Activated CD4-positive, CD25-positive, alpha-beta regulatory T cell treated with anti-CD3 and anti-CD28 coated beads, Interleukin-2, amount 50 U/mL, for 24 hours (primary cell): ENCODE measurements at regions not wholly inside any gene's neighbourhood (a gene's known extent, or its start where the extent isn't known, plus 50 kb on each side); places are given as distances from the start of the nearest gene placed in this dataset.

Experiments used
- ATAC-seq, 2 donors: fragments of 150-1000 bp; cut with Tn5 transposase; one replicate each; pipeline ENCODE4 v1.10.0; 2021; ENCODE audit warnings: mild to moderate bottlenecking in 1 of 2, moderate library complexity in 1 of 2

GRCh38 chr12:127680516-127680915, 586.5 kb upstream of the TMEM132C start:
- ATAC-seq = no peak

- no peak for ATAC-seq
These were observed 585.7 kb upstream of the TMEM132C start for GRCh38 chr12:127681151-127681754.

DNA sequence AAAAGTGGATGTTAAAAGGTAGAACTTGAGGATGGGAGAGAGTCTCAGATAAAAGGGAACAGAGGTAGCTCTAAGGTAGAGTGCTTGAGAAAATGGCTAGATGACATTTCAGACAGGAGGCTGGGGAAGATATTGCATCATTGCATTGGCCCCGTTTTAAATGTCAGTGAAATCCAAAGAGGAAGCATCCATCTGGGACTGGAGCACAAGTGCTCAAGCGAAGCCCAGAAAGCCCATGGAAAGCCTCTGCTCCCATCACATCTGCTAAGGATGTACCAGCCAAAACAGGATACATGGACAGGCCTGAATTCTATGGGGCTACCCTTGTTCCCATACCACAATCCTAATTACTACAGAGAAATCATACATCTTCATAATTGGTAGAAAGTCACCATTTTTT, 581.5 kb upstream of the TMEM132C start:
- no peak for ATAC-seq

- no peak for ATAC-seq
These were observed 581.0 kb upstream of the TMEM132C start for GRCh38 chr12:127685931-127686330.

GRCh38 chr12:127687181-127687580, 579.8 kb upstream of the TMEM132C start:
- ATAC-seq = no peak

DNA sequence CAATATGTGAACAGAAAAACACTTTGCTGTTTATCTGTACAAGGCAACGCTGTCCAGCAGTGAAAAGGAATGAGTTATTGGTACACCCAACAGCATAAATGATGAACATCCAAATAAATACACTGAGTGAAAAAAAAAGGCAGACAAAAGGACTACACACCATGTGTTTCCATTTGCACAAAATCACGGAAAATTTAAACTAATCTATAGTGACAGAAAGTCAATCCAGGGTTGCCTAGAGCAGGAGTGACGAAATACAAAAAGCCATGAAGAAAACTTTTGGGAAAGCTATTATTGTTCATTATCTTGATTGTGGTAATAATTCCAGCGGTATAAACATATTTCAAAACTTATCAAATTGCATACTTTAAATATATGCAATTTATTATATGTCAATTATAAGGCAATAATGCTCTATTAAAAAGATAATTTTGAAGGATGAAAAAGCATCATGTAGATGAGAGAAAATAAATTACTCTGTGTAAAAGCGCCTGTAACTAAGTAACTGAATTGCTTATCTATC, 578.0 kb upstream of the TMEM132C start:
- ATAC-seq = no peak

DNA sequence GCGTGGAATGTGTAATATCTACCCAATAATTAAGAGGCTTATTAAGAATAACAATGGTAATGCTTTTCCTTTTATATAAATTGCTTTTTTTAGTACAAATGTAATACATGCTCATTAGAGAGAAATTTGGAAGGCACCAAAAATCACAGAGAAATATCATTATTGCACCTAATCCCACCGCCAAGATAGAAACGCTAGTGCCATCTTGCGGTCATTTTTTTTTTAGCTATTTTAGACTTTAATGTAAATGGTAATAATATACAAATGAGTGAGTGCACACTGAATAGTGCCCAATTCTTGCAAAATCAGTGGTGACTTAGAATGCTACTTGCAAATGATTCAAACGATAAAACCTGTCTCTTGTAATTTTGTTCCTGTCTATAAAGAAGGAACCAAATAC, 576.8 kb upstream of the TMEM132C start:
- no peak for ATAC-seq

GRCh38 chr12:127696963-127697362, 570.0 kb upstream of the TMEM132C start:
- no peak for ATAC-seq

DNA sequence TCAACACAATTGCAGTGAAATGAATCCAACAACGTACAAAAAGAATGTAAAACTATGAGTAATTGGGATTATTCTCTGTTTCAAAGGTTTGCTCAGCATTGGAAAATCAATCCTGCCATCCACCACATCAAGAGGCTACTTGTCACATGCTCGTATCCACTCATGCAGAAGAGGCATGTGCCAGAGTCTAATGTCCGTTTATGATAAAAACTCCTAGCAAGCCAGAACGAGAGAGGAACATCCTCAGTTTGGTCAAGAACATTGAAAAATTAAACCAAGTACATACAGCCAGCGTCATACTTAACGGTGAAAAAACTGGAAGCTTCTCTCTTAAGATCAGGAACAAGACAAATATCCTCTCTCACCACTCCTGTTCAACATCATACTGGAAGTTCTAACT, 563.9 kb upstream of the TMEM132C start:
- ATAC-seq = no peak

DNA sequence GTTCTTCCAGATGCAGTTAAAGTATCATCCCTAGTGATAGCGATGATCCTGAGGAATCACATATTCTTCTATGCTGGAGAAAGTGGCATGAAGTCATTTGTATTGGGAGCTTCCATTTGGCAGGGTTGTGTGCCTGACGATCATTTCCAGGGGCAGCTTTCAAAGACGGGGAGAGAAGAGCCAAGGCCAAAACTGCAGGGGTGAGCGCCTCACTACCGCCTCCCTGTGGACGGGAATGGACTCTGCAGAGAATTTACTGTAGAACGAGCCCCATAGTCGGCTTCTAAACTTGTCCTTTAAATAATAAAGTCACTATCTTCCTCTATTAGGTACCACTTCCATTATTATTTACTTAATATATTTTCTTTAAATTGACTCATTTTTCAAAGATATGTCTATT, 555.9 kb upstream of the TMEM132C start:
- ATAC-seq = no peak

GRCh38 chr12:127712561-127712960, 554.4 kb upstream of the TMEM132C start:
- no peak for ATAC-seq

DNA sequence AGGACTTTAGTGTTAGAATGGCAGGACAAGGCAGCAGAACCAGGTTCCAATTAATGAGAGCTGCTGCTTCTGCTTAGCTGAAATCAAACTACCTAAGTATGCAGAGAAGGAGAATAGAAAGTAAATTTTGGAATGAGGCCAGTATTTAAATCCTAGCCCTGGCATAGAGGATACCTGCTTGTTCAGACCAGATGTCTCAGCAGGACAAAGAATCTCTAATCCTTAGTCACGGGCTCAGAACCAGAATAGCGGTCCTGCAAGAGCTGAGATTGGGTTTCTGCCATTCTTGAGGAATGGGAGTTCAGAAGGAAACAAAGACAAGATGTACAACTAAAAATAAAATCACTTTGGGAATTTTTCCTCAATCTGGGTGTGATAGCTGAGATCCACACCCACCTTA, 550.8 kb upstream of the TMEM132C start:
- ATAC-seq = no peak

- no peak for ATAC-seq
These were observed 549.7 kb upstream of the TMEM132C start for GRCh38 chr12:127717278-127717677.

GRCh38 chr12:127720334-127720733, 546.6 kb upstream of the TMEM132C start:
- ATAC-seq = no peak

DNA sequence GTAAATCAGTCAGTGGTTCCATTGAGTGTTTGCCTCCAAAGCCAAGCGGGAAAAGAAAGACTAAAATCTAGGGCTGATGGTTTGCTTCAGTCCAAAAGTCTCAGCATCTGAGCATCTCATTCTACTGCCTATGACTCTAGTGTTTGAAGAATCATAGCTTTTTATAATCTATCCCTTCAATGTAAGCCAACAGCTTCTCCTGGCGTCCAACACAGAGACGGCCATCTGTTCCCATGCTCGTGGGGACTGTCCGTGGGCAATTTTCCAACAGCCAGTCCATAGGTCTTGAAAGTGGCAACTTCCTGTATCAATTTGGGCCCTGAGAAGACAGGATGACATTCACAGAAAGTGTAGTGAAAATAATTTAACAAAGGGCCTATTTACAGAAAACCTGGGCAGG, 544.4 kb upstream of the TMEM132C start:
- ATAC-seq = no peak

GRCh38 chr12:127723251-127723650, 543.7 kb upstream of the TMEM132C start:
- ATAC-seq = no peak

DNA sequence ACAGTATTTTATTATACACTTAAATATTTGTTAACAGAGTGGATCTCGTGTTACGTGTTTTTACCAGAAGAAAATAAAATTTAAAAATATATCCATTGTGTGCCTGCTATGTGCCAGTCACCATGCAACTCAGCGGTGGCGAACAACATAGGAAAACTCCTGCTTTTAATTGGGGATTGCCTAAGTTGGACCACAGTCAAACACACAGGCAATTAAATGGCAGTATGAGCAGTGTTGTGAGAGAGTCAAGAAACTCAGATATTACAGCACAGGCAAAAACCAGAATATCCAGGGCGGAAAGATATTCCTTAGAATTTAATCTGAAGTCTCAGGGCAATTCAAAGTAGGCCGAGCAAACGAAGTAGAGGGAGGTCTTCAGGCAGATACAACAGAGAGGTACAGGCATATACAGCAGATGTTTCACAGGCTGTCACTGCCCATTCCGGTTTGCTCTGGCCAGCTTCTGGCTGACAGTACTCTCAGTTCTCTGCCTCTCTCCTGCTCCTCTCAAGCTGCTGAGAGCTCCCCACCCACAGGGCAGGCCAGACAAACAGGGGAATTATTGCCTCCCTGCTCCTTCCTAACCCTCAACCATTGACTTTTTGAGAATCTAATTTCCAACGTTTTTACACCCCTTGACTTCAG, 540.2 kb upstream of the TMEM132C start:
- no peak for ATAC-seq

DNA sequence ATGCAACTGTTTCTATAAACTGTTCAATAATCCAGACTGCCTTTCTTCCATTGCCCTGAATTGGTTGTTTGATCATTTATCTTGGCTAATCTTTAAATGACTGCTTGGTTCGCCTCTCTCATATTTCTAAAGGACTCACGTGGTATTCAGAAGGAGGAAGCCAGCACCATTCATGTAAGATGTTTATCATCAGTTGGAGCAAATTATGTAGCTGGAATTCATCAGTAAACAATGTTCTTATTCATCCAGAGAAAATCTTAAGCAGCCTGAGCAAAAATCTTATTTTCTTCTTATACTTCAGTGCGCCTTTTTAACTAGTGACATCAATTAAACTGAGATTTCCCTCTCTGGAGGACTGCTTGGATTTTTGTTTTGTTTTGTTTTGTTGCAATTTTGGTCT, 538.7 kb upstream of the TMEM132C start:
- ATAC-seq = no peak

DNA sequence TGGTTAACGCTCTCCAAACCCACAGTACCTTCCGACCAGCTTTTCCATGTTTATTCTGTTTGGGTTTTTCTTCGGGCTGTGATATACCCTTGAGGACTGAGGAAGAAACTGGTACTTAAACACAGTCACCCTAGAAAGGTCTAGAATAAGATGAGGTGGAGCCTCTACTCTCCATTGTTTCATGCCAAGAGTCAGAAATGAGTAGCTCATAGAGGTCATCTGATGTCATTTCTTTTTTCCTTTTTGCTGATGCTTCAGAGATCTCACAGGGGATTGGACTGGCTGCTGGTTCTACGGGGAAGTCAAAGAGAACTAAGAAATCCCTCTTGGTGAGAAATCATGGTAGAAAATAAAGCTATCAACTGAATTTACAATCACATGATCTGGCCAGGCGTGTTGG, 538.2 kb upstream of the TMEM132C start:
- no peak for ATAC-seq

- no peak for ATAC-seq
These were observed 537.6 kb upstream of the TMEM132C start for GRCh38 chr12:127729381-127729780.

- ATAC-seq = no peak
These were observed 535.3 kb upstream of the TMEM132C start for GRCh38 chr12:127731657-127732056.

- no peak for ATAC-seq
These were observed 524.7 kb upstream of the TMEM132C start for GRCh38 chr12:127742231-127742630.

DNA sequence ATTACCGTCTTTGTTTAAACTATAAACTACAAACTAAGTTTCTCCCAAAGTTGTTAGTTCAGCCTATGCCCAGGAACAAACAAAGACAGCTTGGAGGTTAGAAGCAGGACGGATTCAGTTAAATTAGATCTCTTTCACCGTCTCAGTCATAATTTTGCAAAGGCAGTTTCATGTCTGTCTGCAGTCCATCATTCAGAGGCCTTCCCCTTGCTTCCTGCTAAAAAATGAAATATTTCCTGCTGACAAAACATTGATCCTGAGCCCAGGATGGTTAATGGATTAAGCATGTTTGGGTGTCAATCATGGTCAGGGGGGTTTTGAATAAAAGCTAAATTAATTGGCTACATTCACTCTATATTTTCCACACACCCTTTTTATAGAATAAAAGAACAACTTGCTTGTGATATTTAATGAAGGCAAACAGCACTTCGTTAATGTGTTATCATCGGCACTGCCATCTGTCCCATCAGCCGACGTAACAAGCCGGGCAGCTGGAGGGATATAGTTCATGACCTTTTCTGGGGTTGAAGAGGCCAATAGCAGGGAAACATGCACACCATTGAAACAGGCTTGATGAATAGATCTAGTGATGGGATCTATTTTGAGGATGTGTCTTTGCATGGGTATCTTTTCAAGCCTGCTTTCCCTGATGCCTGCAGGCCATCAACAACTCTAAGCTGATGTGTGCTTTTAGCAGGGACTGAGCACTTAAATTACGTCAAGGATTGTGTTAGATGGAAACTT, 521.3 kb upstream of the TMEM132C start:
- ATAC-seq = no peak

- ATAC-seq = no peak
These were observed 517.6 kb upstream of the TMEM132C start for GRCh38 chr12:127749416-127749815.
